OCI-LY1 (cell line): ENCODE measurements at regions not wholly inside any gene's neighbourhood (a gene's known extent, or its start where the extent isn't known, plus 50 kb on each side); places are given as distances from the start of the nearest gene placed in this dataset.
A peak's percentile ranks its signal among the peaks of the same experiment; 100 is the strongest.

ENCODE experiments used
- H2AFZ ChIP-seq: fragments of 200-600 bp; sonication (generic), shearing (Covaris generic); 2 replicates; pipeline ENCODE4 v1.6.0; 2014; ENCODE audit warnings: antibody characterized with exemption, mild to moderate bottlenecking, low read length
- H3F3A ChIP-seq: fragments of 200-600 bp; sonication (generic), shearing (Covaris generic); 2 replicates; pipeline ENCODE4 v1.6.0; 2014; ENCODE audit warnings: mild to moderate bottlenecking, antibody characterized with exemption, low read length, moderate library complexity; ENCODE audit not compliant: insufficient read depth
- H3K27ac ChIP-seq: fragments of 200-600 bp; sonication (generic); 2 replicates; pipeline ENCODE4 v1.5.1; 2014; ENCODE audit warnings: low read length, mixed run types, mild to moderate bottlenecking, low read depth; ENCODE audit not compliant: poor library complexity, severe bottlenecking
- H3K27me3 ChIP-seq: fragments of 200-600 bp; sonication (generic); 2 replicates; pipeline ENCODE4 v1.6.0; 2014; ENCODE audit warnings: antibody characterized with exemption, mild to moderate bottlenecking, low read length, moderate library complexity; ENCODE audit not compliant: insufficient read depth
- H3K36me3 ChIP-seq: fragments of 200-600 bp; sonication (generic); 2 replicates; pipeline ENCODE4 v1.6.1; 2014; ENCODE audit warnings: mild to moderate bottlenecking, antibody characterized with exemption, low read length, moderate library complexity, mixed read lengths; ENCODE audit not compliant: insufficient read depth
- H3K4me1 ChIP-seq: fragments of 200-600 bp; sonication (generic); 2 replicates; pipeline ENCODE4 v1.5.1; 2014; ENCODE audit warnings: mild to moderate bottlenecking, low read length, moderate library complexity; ENCODE audit not compliant: insufficient read depth, severe bottlenecking
- H3K4me2 ChIP-seq: fragments of 200-600 bp; sonication (generic), shearing (Covaris generic); 2 replicates; pipeline ENCODE4 v1.6.1; 2014; ENCODE audit warnings: low read length
- H3K4me3 ChIP-seq: fragments of 200-600 bp; sonication (generic); 2 replicates; pipeline ENCODE4 v1.5.1; 2014; ENCODE audit warnings: low read length, low read depth, mild to moderate bottlenecking, mixed read lengths; ENCODE audit not compliant: poor library complexity, severe bottlenecking
- H3K79me2 ChIP-seq: fragments of 200-600 bp; shearing (Covaris generic); 2 replicates; pipeline ENCODE4 v1.6.1; 2016; ENCODE audit warnings: mixed run types, low read length, mixed read lengths; ENCODE audit not compliant: insufficient read depth
- H3K9ac ChIP-seq: fragments of 200-600 bp; sonication (generic), shearing (Covaris generic); 2 replicates; pipeline ENCODE4 v1.6.1; 2014; ENCODE audit warnings: mild to moderate bottlenecking, low read length, mixed read lengths
- H3K9me2 ChIP-seq: fragments of 200-600 bp; sonication (generic), shearing (Covaris generic); 2 replicates; pipeline ENCODE4 v1.6.1; 2014; ENCODE audit warnings: low read depth, mild to moderate bottlenecking, low read length, mixed read lengths
- H3K9me3 ChIP-seq: fragments of 200-600 bp; shearing (Covaris generic); 2 replicates; pipeline ENCODE4 v1.6.1; 2014; ENCODE audit warnings: low read length, mixed read lengths
- H4K20me1 ChIP-seq: fragments of 200-600 bp; sonication (generic), shearing (Covaris generic); 2 replicates; pipeline ENCODE4 v1.6.0; 2016; ENCODE audit warnings: mild to moderate bottlenecking, low read length; ENCODE audit not compliant: insufficient read depth
- EZH2 ChIP-seq: fragments of 200-600 bp; sonication (generic), shearing (Covaris generic); IDR thresholded peaks from 2 replicates; pipeline ENCODE4 v1.8.0; 2017; ENCODE audit warnings: borderline replicate concordance, mixed run types, mild to moderate bottlenecking, antibody characterized with exemption, low read length, moderate library complexity, mixed read lengths
- TF ChIP-seq, protein P1 (sequence below): fragments of 200-600 bp; sonication (generic), shearing (Covaris generic); IDR thresholded peaks from 2 replicates; pipeline ENCODE4 v1.5.1; 2017; ENCODE audit warnings: mild to moderate bottlenecking, antibody characterized with exemption, low read length, moderate library complexity, mixed read lengths

DNA sequence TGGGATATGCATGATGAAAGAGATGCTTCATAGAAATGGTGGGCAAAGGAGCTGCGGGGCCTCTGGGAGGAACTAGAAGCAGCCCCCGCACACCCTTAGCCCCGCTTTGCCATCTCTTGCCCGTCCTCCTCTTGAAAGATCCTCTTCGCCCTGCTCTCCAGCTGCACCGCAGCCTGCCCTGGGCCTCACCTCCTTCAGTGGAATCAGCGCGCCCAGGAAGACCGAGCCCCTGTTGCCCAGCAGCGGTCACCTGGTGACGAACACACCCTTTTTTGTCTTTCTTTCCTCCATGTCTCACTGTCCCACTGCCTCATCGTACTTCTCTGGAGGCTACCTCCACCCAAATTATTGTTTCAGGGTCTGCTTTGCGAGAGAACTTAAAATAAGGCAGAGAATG is 807.6 kb downstream of the UQCRFS1 start:
- H3K9ac ChIP-seq: peak overlapping the region; percentile 11; the same call in 1 of the 2 replicates
- no peaks in the 10 kb centered on the region for H3F3A ChIP-seq
- peaks cover 82% of the 10 kb centered on the region for H3K4me1 ChIP-seq
- H3K9me2 ChIP-seq: no peaks in the 10 kb centered on the region
- H2AFZ ChIP-seq: no peak overlapping the region
- H4K20me1 ChIP-seq: no peaks in the 10 kb centered on the region
- H3K4me2 ChIP-seq: peak overlapping the region; percentile 31; the same call in 1 of the 2 replicates
- H3K27me3 ChIP-seq: no peaks in the 10 kb centered on the region
- H3K9me3 ChIP-seq: no peaks in the 10 kb centered on the region
- peak overlapping the region; percentile 96 for H3K27ac ChIP-seq
- no peaks in the 10 kb centered on the region for H3K36me3 ChIP-seq
- peaks cover 18% of the 10 kb centered on the region for H3K79me2 ChIP-seq
- H3K4me3 ChIP-seq: no peak overlapping the region
- no peak for TF ChIP-seq EZH2
- TF ChIP-seq, protein P1, sequence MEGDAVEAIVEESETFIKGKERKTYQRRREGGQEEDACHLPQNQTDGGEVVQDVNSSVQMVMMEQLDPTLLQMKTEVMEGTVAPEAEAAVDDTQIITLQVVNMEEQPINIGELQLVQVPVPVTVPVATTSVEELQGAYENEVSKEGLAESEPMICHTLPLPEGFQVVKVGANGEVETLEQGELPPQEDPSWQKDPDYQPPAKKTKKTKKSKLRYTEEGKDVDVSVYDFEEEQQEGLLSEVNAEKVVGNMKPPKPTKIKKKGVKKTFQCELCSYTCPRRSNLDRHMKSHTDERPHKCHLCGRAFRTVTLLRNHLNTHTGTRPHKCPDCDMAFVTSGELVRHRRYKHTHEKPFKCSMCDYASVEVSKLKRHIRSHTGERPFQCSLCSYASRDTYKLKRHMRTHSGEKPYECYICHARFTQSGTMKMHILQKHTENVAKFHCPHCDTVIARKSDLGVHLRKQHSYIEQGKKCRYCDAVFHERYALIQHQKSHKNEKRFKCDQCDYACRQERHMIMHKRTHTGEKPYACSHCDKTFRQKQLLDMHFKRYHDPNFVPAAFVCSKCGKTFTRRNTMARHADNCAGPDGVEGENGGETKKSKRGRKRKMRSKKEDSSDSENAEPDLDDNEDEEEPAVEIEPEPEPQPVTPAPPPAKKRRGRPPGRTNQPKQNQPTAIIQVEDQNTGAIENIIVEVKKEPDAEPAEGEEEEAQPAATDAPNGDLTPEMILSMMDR: no peak

DNA sequence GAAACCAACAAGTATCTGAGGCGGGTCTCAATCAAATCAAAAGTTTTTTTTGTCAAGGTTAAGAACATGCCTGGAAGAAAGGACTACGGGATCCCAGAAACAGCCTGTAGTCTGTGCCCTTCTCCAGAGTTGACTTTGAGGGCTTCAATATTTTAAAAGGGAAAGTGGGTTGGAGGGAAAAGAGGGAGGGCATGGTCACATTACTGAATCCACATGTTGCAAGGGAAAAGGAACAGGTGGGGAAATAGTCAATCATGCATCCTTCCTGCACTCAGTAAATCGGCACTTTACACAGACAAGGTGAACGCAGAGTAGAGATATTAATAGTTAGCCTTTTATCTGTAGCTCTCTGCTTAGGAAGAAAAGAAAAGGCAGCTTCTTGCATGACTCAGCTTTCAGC is 808.5 kb downstream of the UQCRFS1 start:
- TF ChIP-seq, protein P1: no peak
- no peak for TF ChIP-seq EZH2
- H3K4me2 ChIP-seq: no peak overlapping the region; the same call in 1 of the 2 replicates

GRCh38 chr19:28403690-28404089 is 809.3 kb downstream of the UQCRFS1 start:
- Histone ChIP-seq H2AFZ (no peak overlapping the region), H4K20me1 (no peaks in the 10 kb centered on the region), H3K79me2 (peaks cover 20% of the 10 kb centered on the region), H3K36me3 (peaks cover 10% of the 10 kb centered on the region), H3K4me1 (peaks cover 76% of the 10 kb centered on the region), H3K4me3 (no peak overlapping the region), H3K9me3 (no peaks in the 10 kb centered on the region), H3K27me3 (no peaks in the 10 kb centered on the region), H3K4me2 (peak overlapping the region; percentile 79; the same call in 1 of the 2 replicates), H3K9me2 (no peaks in the 10 kb centered on the region), H3K27ac (peak overlapping the region; percentile 96), H3K9ac (peak overlapping the region; percentile 87; the same call in 1 of the 2 replicates), H3F3A (no peaks in the 10 kb centered on the region)
- TF ChIP-seq EZH2: no peak
- TF ChIP-seq, protein P1: no peak

More for the DNA sequence above, 808.5 kb downstream of the UQCRFS1 start:
- H3F3A ChIP-seq: no peaks in the 10 kb centered on the region
- no peaks in the 10 kb centered on the region for H3K27me3 ChIP-seq
- H3K4me1 ChIP-seq: peaks cover 82% of the 10 kb centered on the region
- peak overlapping the region; percentile 96 for H3K27ac ChIP-seq
- peaks cover 20% of the 10 kb centered on the region for H3K79me2 ChIP-seq
- H3K9me3 ChIP-seq: no peaks in the 10 kb centered on the region
- H3K4me3 ChIP-seq: no peak overlapping the region
- H3K36me3 ChIP-seq: peaks cover 4% of the 10 kb centered on the region
- H2AFZ ChIP-seq: no peak overlapping the region
- no peaks in the 10 kb centered on the region for H3K9me2 ChIP-seq
- no peak overlapping the region; the same call in 1 of the 2 replicates for H3K9ac ChIP-seq
- H4K20me1 ChIP-seq: no peaks in the 10 kb centered on the region
